ENCODE measurements at regions not wholly inside any gene's neighbourhood (a gene's known extent, or its start where the extent isn't known, plus 50 kb on each side); places are given as distances from the start of the nearest gene placed in this dataset.

GRCh38 chr1:5220821-5221220 is 566.4 kb downstream of the AJAP1 start:
- no peak for DNase-seq (ENCODE audit: low read depth)
- no peak for TF ChIP-seq CTCF (IDR thresholded peaks at IDR 0.05; ENCODE audit: insufficient read depth, low read depth, low read length, missing control alignments)
- H3K4me3 ChIP-seq (ENCODE audit: low read length), result no peak overlapping the region

- TF ChIP-seq CTCF (IDR thresholded peaks at IDR 0.05; ENCODE audit: insufficient read depth, low read depth, low read length, missing control alignments), result no peak
- no peak overlapping the region for H3K4me3 ChIP-seq (ENCODE audit: low read length)
- no peak for DNase-seq (ENCODE audit: low read depth)
Observed at GRCh38 chr1:5220421-5220820, 566.0 kb downstream of the AJAP1 start.

GRCh38 chr1:5200006-5200405 is 545.6 kb downstream of the AJAP1 start:
- TF ChIP-seq CTCF (IDR thresholded peaks at IDR 0.05; ENCODE audit: insufficient read depth, low read depth, low read length, missing control alignments), result no peak
- no peak for DNase-seq (ENCODE audit: low read depth)

GRCh38 chr1:5198328-5198727 is 543.9 kb downstream of the AJAP1 start:
- H3K4me3 ChIP-seq (ENCODE audit: low read length), result no peak overlapping the region
- DNase-seq (ENCODE audit: low read depth), result no peak
- TF ChIP-seq CTCF (IDR thresholded peaks at IDR 0.05; ENCODE audit: insufficient read depth, low read depth, low read length, missing control alignments), result no peak

More at GRCh38 chr1:5200006-5200405, 545.6 kb downstream of the AJAP1 start:
- H3K4me3 ChIP-seq (ENCODE audit: low read length), result no peak overlapping the region

- no peak overlapping the region for H3K4me3 ChIP-seq (ENCODE audit: low read length)
- DNase-seq (ENCODE audit: low read depth), result no peak
- no peak for TF ChIP-seq CTCF (IDR thresholded peaks at IDR 0.05; ENCODE audit: insufficient read depth, low read depth, low read length, missing control alignments)
Observed at GRCh38 chr1:5191470-5191869, 537.1 kb downstream of the AJAP1 start.

GRCh38 chr1:5189384-5189783 is 535.0 kb downstream of the AJAP1 start:
- H3K4me3 ChIP-seq (ENCODE audit: low read length), result no peak overlapping the region
- no peak for DNase-seq (ENCODE audit: low read depth)
- no peak for TF ChIP-seq CTCF (IDR thresholded peaks at IDR 0.05; ENCODE audit: insufficient read depth, low read depth, low read length, missing control alignments)

- TF ChIP-seq CTCF (IDR thresholded peaks at IDR 0.05; ENCODE audit: insufficient read depth, low read depth, low read length, missing control alignments), result no peak
- no peak overlapping the region for H3K4me3 ChIP-seq (ENCODE audit: low read length)
- no peak for DNase-seq (ENCODE audit: low read depth)
Observed at GRCh38 chr1:5165762-5166161, 511.4 kb downstream of the AJAP1 start.
